ENCODE measurements at regions not wholly inside any gene's neighbourhood (a gene's known extent, or its start where the extent isn't known, plus 50 kb on each side); places are given as distances from the start of the nearest gene placed in this dataset.
"Not testable (repeated sequence)": the region's sequence is repeated elsewhere in the genome, so short reads cannot be mapped to it uniquely, and the experiment has no call there.

GRCh38 chr9:75289332-75289731 is 201.0 kb downstream of the OSTF1 start:
- DNase-seq: no peak

GRCh38 chr9:75299324-75299723 is 211.0 kb downstream of the OSTF1 start:
- DNase-seq: no peak

DNA sequence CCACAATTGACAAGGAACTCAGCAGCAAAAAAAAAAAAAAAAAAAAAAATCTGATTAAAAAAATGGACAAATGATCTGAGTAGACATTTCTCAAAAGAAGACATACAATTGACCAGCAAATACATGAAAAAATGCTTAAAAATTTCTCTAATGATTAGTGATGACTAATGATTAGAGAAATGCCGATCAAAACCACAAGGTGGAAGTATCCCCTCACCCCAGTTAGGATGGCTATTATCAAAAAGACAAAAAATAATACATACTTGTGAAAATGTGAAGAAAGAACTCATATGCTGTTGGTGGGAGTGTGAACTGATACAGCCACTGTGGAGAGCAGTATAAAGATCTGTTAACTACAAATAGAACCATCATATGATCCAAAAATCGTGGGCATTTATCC is 245.3 kb downstream of the OSTF1 start:
- DNase-seq: no peak

DNA sequence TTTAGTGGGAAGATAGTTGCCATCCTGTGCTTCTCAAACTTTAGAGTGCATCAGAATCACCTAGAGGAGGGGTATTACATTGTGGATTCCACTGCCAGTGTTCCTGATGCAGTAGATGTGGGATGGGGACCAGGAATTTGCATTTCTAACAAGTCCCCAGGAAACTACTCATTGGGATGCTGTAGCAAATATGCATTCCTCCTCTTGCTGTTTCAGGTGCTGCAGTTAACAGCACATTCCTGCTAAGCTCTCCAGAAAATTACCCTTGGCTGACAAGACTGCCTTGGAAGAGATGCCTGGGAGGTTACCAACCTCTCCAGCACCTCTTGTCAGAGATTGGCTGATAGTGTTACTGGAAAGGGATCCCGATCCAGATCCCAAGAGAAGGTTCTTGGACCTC is 270.5 kb downstream of the OSTF1 start:
- no peak for DNase-seq

DNA sequence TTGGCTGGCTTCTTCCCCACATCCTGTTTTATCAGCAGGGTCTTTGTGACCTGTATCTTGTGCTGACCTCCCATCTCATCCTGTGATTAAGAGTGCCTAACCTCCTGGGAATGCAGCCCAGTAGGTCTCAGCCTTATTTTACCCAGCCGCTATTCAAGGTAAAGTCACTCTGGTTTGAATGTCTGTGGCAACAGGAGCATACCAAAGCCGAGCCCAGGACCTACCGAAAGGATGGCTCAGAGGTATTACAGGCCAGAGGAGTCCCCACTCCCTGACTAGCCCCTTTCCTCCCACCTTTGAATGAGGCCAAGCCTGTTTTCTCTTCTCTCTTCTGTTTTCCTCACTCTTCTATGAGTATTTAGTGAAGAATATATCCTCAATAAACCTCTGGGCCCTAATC is 271.3 kb downstream of the OSTF1 start:
- DNase-seq: no peak

- DNase-seq: no peak
These were observed 271.9 kb downstream of the OSTF1 start for GRCh38 chr9:75360252-75360651.

DNA sequence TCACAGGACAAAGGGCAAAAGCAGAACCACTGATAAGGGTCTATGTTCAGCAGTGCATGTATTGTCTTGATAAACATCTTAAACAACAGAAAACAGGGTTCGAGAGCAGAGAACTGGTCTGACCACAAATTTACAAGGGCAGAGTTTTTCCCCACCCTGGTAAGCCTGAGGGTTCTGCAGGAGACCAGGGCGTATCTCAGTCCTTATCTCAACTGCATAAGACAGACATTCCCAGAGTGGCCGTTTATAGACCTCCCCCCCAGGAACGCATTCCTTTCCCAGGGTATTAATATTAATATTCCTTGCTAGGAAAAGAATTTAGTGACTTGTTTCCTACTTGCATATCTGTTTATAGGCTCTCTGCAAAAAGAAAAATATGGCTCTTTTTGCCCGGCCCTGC is 274.1 kb downstream of the OSTF1 start:
- DNase-seq: not testable (repeated sequence)

GRCh38 chr9:75365196-75365595 is 276.9 kb downstream of the OSTF1 start:
- DNase-seq: no peak

GRCh38 chr9:75369989-75370388 is 281.7 kb downstream of the OSTF1 start:
- DNase-seq: no peak

GRCh38 chr9:75372499-75373268 is 284.4 kb downstream of the OSTF1 start:
- DNase-seq: no peak

- no peak for DNase-seq
These were observed 288.5 kb downstream of the OSTF1 start for GRCh38 chr9:75376680-75377254.

GRCh38 chr9:75378036-75378435 is 289.7 kb downstream of the OSTF1 start:
- DNase-seq: no peak

GRCh38 chr9:75378926-75379325 is 290.6 kb downstream of the OSTF1 start:
- DNase-seq: no peak

DNA sequence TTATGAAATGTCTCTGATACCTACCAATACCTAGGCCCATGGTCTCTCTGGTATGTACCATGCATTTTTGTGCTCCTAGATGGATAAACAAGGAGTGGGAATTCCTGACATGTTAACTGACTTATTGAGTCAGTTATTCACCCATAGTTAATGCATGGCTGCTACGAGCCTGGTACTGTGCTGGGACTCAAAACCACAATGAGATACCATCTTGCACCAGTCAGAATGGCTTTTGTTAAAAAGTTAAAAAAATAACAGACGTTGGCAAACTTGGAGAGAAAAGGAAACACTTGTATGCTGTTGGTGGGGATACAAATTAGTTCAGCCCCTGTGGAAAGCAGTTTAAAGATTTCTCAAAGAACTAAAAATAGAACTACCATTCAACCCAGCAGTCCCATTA is 293.8 kb downstream of the OSTF1 start:
- DNase-seq: no peak

- DNase-seq: not testable (repeated sequence)
These were observed 295.2 kb downstream of the OSTF1 start for GRCh38 chr9:75383420-75384034.

- DNase-seq: no peak
These were observed 296.9 kb downstream of the OSTF1 start for GRCh38 chr9:75385236-75385635.

DNA sequence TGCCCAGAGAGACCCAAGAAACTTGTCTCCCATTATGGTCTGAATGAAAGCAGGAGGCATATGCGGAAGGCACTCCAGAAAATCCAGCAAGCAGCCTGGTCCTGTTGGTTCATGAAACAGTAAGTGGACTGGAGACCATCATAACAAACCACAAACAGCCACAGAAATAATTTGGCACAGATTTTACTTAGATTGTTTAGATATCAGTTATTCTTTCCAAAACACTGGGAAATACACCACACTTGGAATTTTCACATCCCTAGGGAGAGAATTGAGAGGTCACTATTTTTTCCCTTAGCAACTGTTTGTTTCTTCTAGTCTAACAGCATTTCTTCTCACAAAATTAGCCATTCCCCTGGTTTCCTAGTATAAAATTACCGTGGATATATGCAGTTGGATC is 300.8 kb downstream of the OSTF1 start:
- DNase-seq: no peak

DNA sequence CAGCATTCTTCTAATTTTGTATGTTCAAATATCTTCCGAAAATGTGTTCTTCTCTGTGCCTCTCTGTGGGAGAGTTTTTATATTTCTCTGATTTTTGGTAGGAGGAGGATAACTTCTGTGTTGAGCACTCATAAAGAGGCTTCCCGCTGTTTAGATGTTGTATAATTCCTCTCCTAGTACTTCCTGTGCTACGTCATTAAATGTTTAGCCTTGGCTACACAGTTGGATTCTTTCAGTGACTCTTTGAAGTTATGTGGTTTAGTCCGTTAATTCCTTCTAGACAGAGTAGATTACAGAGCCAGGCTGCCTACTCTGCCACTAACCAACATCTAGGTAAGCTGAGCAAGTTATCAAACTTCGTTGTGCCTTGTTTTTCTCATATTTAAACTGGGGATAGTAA is 302.6 kb downstream of the OSTF1 start:
- DNase-seq: no peak

DNA sequence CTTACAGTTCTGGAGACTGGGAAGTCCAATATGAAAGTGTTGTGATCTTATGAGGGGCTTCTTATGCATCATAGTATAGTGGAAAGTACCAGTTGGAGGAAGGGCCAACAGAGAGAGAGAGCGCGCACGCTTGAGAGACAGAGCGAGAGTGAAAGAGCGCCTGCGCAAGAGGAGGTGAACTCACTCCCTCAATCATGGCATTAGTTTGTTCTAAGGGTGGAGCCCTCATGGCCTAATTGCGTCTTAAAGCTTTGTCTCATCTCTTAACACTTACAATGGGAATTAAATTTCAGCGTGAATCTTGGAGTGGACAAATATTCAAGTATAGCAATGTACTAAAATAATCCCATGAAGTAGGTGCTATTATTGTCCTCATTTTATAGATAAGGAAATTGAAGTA is 303.2 kb downstream of the OSTF1 start:
- no peak for DNase-seq

DNA sequence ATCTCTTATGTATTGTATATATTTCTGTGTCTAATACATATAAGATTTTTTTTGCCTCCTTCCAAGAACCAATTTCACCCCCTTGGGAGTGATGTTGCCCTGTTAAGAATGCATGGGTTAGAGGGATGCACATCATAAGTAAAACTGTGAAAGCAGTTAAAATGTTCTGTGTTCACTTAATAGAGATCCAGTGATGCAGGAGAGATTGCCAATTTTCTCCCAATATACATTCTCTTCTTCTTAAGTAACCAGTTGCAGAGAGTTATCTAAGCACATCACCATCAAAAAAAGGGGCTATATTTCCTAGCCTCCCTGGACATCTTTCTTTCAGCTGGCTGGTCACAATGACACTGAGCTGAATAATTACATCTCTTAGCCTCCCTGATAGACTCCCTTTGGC is 307.0 kb downstream of the OSTF1 start:
- DNase-seq: no peak

- no peak for DNase-seq
These were observed 309.5 kb downstream of the OSTF1 start for GRCh38 chr9:75397836-75398235.

- DNase-seq: no peak
These were observed 320.1 kb downstream of the OSTF1 start for GRCh38 chr9:75408391-75408790.

- DNase-seq: no peak
These were observed 322.1 kb downstream of the OSTF1 start for GRCh38 chr9:75410405-75410804.

GRCh38 chr9:75414371-75415160 is 326.3 kb downstream of the OSTF1 start:
- no peak for DNase-seq

Data from AML-193 (cell line).